ENCODE measurements at regions not wholly inside any gene's neighbourhood (a gene's known extent, or its start where the extent isn't known, plus 50 kb on each side); places are given as distances from the start of the nearest gene placed in this dataset.
"Not testable (repeated sequence)": the region's sequence is repeated elsewhere in the genome, so short reads cannot be mapped to it uniquely, and the experiment has no call there.

DNA sequence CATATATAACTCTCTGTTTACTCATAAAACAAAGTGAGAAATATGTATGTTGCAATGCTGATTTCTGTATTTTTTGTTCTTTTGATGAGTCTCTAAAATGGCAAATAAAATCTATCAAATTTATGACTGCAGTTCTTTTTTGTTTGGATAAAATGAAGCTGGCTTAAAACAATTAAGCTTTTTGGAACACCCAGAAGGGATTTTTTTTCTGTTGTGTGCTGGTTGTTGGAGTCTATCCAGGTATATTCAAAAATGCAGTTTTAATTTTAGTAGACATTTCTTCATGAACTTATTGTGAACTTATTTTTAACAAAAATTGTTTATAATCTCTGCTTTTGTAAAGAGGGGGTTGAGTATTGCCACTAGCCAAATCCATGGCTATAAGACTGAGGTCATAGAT, 405.5 kb downstream of the RAP2B start:
- DNase-seq = no peak

DNA sequence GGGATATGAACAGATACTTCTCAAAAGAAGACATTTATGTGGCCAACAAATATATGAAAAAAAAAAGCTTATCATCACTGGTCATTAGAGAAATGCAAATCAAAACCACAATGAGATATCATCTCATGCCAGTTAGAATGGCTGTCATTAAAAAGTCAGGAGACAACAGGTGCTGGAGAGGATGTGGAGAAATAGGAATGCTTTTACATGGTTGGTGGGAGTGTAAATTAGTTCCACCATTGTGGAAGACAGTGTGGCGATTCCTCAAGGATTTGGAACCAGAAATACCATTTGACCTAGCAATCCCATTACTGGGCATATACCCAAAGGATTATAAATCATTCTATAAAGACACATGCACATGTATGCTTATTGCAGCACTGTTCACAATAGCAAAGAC, 408.5 kb downstream of the RAP2B start:
- not testable (repeated sequence) for DNase-seq

DNA sequence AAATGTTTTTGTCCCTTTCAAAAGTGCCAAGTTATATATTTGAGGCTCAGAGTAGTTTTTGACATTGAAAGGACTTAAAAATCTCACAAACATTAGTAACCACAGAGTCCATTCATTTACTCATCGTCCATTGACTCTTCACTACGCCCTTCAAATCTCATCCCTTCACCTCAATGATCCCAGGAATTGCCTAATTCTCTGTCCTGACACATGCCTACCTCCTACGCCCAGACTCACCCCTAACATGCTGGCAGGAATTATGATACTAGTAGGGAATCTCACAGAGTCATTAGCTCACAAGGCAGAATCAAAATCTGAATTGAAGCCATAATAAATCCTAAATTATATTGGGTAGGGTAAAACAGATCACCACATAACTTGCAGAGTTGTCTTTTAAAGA, 410.1 kb downstream of the RAP2B start:
- DNase-seq = no peak

DNA sequence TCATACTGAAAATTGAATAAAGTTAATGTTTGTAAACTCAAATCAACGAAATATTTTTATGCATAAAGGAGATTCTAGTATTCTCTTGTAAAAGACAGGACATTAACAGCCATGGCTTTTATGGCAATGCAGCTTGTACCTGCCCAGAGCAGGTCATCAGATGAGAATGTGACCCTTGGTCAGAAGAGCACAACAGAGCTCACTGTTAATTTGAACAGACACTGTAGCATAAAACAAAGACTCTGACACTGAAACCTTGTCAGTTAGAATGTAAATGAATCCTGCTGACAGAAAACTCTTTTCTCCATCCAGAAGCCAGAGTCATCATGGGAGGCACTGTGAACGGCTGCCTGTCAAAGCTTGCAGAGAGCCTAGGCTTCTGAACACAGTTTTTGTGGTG, 410.6 kb downstream of the RAP2B start:
- DNase-seq = no peak

GRCh38 chr3:153573481-153573880, 411.5 kb downstream of the RAP2B start:
- no peak for DNase-seq

DNA sequence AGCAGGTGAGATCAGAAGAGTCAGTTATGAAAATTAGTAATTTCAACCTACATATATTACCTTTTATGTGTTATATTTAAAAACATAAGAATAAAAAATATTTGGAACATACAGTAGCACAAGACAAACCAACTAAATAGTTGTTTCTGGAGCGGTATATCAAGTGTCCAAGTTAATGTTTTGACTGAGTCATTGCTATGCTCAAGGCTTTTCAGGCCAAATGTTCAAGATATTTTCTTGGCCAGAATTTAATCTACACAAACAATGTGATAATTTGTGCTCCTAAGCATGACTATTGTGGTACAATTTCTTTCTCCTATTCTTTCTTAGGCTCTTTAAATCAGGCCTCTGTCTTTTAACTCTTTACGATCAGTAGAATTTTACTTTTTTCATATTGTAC, 412.4 kb downstream of the RAP2B start:
- DNase-seq = no peak

DNA sequence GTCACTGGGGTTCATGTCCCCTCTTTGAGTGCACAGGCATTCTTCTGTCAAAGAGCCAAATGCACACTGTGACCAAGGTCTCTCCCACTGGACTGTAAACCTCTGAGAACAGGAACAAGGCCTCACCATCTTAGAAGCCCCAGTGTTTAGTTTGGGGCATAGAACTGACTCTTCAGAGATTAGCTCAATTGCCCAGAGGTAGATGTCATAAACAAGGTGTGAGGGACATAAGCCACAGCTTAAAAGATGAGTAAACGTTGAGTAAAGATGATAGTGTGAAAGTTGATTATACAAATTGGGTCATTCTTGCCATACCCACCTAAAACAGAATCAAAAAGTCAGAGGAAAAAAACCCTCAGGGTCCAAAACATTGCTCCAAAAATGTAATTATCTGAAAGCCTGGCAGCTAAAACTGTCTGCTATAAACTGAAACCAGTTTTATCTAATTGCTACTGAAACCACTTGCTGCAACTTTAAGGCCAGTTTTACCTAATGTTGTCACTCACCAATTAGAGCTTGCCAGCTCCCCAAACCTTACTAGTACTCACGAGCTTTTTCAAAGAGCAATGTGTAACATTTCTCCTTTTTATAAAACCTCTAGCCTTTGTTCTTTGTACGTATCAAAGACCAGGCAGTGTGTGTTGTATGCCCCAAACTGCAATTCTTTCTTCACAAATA, 415.2 kb downstream of the RAP2B start:
- DNase-seq = no peak

DNA sequence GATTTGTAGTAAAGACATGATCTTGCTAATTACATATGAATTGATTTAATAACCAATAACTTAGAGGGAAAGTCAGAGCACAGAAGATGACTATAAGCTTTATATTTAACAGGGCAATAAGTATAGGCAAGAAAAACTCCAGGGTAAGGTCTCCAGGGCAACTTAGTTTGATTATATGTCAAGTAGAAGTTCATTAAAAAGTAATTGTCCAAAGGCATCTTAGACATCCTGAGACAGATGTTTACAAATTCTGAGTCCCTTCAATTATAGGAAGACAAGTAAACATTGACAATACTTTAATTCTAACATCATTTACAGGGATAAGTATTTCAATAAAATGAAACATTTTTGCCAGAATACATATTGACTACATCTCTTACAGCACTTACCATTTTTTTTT, 416.0 kb downstream of the RAP2B start:
- DNase-seq = no peak

DNA sequence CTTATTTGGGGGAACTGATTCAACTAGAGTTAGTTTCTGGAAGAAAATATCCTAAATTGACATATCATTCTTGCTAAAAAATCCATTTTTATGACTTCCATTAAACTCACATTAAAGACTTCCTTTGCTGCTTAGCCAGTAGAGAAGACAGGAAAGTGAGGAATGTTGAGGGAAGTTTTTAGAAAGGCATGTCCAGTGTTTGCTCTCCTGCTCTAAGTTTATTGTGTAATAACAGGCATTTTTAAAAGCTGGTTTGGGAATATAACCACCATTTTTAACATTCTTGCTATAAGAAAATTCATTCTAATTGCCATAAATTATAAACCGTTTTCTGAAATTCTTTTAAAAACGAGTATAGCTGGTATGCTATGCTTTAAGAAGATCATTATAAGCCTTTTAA, 428.0 kb downstream of the RAP2B start:
- no peak for DNase-seq

- DNase-seq = no peak
Observed at GRCh38 chr3:153591561-153592245, 429.7 kb downstream of the RAP2B start.

DNA sequence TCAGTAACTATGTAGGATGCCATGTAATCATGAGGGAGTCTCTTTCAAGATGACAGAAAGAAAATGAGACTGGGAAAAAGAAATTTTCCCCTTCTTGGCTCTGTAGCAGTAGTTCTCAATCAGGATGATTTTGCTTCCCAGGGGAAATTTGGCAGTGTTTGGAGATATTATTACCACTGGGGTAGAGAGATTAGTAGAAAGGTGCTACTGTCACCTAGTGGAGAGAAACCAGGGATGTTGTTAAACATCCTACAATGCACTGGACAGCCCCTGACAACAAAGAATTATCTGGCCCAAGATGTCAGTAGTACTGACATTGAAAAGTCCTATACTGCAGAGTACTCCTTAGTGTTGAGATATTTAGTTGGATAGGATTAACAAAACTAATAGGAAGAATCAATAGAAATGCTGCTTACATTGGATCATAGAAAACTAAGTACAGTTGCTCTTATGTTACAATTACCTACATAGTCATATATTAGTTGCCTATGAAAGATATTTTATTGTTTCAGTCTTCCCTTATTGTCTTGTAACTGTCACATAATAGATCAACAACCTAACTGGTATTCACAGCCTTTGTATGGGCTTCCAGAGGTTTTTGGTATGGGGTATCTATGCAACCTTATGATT, 433.3 kb downstream of the RAP2B start:
- peak; percentile 4 for DNase-seq

DNA sequence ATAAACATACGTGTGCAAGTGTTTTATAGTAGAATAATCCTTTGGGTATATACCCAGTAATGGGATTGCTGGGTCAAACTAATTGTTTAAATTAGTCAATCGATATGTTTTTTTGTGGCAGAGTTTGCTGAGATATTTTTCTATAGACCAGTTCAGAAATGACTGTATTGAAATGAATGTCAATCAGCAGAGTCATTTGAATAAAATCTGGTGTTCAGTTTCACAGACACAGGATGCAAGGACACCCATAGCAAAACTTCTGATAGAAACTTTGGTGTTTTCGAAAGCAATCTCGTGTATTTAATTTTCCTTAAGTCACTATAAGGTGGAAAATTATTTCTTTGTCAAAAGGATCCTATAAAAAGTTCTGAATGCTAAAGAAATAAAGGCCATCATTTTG, 434.4 kb downstream of the RAP2B start:
- DNase-seq = no peak

DNA sequence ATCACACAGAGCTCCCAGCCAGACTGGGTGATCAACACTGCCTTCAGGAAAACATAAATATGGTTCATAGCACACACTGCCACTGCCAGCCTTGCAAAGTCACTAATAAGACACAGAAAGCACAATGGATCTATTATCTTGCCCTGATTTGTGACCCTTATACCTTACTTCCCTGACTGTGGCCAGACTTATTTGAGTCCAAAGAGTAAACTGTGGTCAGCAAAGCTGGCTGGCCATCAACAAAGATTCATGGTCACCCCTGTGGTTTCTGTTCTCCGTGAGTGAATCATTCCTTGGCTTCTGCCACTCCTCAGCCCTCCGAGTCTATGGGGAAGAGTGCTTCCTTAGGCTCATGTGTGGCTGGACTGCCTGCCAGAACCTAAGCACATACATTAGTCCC, 437.7 kb downstream of the RAP2B start:
- DNase-seq = no peak

DNA sequence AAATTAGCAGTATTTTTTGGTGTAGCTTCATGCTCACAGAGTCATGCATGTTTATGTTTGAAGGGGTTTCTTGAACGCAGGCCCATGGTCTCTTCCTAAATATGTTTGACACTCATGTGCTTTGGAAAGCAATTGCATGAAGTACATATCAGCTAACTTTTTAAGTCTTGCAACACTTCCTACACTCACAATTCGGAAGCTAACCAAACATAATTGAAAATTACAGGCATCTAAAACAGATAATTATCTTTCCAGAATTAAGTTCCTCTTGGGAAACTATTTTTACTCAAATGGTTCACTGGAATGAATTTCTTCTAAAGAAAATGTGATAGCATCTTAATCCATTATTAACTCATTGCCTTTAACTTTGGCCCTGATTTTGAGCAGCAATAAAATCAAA, 438.9 kb downstream of the RAP2B start:
- no peak for DNase-seq

- no peak for DNase-seq
Observed at GRCh38 chr3:153601374-153601853, 439.4 kb downstream of the RAP2B start.

DNA sequence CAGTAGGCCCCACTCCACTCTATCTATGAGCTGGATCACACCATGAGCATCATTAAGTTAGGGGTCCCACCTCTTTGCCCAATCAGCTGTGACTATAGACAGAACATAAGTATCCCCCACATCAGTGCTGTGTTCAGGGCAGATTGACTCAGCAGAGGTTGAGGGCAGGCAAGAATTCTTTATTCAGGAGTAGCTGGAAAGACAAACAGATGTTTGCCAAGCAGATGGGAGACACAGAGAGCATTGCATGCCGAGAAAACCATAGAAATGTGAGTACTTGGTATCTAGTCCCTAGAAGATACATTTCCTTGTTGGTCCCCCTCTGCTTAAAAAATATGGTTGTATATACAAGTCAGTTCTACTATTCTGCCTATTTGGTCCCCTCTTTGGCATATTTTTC, 440.8 kb downstream of the RAP2B start:
- DNase-seq = no peak

GRCh38 chr3:153614140-153614539, 452.1 kb downstream of the RAP2B start:
- no peak for DNase-seq

DNA sequence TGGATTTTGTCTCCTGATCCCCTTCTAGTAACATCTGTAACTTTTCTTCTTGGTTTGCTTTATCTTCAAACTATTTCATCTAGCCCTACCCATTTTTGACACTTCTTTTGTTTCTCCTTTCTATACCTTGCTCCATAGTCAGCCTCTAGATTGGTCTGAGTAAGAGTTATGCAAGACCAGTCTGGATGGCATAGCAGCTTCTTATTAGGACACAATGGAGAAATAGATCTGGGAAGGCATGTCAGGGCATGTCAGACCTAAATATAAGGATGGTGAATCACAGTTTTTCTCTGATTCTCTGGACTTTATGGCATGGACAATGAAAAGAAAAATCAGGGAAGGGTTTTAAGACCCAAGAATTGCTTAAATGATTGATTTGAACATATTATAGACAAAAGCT, 452.5 kb downstream of the RAP2B start:
- DNase-seq = no peak

DNA sequence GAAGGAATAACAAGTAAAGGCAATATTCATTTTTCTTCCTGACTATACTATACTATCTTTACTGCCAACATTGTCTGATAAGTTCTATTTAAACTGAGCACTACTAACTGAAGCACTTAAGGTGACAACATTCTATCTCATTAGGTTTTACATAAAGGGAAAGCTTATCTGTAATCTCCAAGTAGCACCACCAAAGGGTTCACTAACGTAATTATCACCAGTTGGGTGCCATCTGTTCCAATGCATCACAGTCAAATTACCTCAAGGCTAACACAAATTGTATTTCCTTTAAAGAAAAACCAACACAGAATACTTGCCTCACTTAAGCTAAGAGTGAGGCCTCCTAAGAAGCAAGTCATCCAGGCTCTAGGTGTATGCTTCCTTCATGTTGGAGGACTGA, 453.8 kb downstream of the RAP2B start:
- no peak for DNase-seq

DNA sequence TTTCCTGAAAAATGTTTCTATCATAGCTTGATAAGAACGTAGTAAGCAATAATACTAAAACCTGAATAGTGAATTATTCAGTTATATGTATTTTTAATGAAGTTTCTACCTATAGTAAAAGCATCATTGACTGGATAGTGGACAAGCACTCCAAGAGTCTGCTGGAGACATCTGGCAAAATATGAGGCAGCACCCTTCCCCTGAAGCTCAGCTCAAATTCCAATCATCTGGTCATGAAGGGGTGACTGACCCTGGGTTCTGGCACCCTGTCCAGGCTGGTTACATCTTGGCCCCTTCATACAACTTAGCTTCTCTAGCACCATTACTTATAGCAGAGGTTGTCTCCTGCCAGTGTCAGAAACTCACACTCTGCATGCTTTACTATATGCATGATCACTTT, 455.4 kb downstream of the RAP2B start:
- DNase-seq = no peak

DNA sequence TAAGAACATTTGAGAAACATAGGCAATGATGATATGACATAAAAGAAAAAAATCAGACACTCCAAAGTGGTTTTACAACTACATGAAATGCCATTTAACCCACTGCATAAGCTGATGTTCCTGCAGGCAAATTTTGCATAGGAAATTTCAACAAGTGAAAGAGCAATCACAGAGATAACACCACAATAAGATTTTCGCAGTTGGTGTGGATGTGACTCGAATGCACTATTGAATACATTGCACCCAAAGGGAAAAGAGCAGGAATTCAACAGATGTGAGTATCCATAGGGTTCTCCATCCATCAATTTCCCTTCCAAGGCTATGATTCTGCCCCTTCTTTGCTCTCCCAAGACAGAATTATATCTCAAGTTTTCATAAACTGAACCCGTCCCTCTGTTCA, 456.1 kb downstream of the RAP2B start:
- DNase-seq = no peak

- no peak for DNase-seq
Observed at GRCh38 chr3:153619268-153619667, 457.2 kb downstream of the RAP2B start.

DNA sequence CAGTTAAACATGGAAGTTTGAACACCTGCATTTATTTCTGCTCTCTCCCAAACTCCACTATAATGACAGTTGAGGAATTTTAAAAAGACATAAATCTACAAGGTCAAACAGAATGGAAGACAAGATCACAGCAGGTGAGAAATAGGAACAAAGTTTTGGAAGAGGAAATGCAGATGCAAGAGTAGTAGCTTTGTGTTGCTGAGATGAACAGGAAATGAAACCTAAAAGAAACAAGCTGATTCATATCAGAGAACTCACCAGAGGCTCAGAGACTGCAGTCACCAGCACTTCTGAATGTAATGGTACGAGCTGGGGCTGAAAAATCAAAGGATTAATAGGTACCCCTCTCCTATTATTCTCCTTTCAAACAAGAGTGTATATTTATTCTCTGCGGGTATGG, 459.9 kb downstream of the RAP2B start:
- DNase-seq = peak; percentile 28

- no peak for DNase-seq
Observed at GRCh38 chr3:153623834-153624233, 461.8 kb downstream of the RAP2B start.

Data from central memory CD4-positive, alpha-beta T cell (primary cell).